ENCODE measurements at regions not wholly inside any gene's neighbourhood (a gene's known extent, or its start where the extent isn't known, plus 50 kb on each side); places are given as distances from the start of the nearest gene placed in this dataset.

- TF ChIP-seq, protein P1, sequence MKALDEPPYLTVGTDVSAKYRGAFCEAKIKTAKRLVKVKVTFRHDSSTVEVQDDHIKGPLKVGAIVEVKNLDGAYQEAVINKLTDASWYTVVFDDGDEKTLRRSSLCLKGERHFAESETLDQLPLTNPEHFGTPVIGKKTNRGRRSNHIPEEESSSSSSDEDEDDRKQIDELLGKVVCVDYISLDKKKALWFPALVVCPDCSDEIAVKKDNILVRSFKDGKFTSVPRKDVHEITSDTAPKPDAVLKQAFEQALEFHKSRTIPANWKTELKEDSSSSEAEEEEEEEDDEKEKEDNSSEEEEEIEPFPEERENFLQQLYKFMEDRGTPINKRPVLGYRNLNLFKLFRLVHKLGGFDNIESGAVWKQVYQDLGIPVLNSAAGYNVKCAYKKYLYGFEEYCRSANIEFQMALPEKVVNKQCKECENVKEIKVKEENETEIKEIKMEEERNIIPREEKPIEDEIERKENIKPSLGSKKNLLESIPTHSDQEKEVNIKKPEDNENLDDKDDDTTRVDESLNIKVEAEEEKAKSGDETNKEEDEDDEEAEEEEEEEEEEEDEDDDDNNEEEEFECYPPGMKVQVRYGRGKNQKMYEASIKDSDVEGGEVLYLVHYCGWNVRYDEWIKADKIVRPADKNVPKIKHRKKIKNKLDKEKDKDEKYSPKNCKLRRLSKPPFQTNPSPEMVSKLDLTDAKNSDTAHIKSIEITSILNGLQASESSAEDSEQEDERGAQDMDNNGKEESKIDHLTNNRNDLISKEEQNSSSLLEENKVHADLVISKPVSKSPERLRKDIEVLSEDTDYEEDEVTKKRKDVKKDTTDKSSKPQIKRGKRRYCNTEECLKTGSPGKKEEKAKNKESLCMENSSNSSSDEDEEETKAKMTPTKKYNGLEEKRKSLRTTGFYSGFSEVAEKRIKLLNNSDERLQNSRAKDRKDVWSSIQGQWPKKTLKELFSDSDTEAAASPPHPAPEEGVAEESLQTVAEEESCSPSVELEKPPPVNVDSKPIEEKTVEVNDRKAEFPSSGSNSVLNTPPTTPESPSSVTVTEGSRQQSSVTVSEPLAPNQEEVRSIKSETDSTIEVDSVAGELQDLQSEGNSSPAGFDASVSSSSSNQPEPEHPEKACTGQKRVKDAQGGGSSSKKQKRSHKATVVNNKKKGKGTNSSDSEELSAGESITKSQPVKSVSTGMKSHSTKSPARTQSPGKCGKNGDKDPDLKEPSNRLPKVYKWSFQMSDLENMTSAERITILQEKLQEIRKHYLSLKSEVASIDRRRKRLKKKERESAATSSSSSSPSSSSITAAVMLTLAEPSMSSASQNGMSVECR (CRISPR knock-in tag; IDR thresholded peaks at IDR 0.05; ENCODE audit: borderline replicate concordance), result no peak
- no peak for TF ChIP-seq TP53 (CRISPR knock-in tag; IDR thresholded peaks at IDR 0.05)
- TF ChIP-seq ZNF671 (CRISPR knock-in tag; IDR thresholded peaks at IDR 0.05), result no peak
- TF ChIP-seq ELF4 (CRISPR knock-in tag; IDR thresholded peaks at IDR 0.05; ENCODE audit: low read depth), result no peak
- TF ChIP-seq CREM (CRISPR knock-in tag; IDR thresholded peaks at IDR 0.05), result no peak
- TF ChIP-seq HMGA2 (CRISPR knock-in tag; IDR thresholded peaks at IDR 0.05), result no peak
- TF ChIP-seq STAT6 (CRISPR knock-in tag; conservative IDR thresholded peaks at IDR 0.05; ENCODE audit: low read depth), result no peak
Observed at GRCh38 chr4:92232566-92232965, 71.2 kb upstream of the GRID2 start (continued).

- peaks cover 90% of the 10 kb centered on the region for H3K27me3 Mint-ChIP-seq (ENCODE audit: low read depth)
- peaks cover 14% of the 10 kb centered on the region for H3K4me1 Mint-ChIP-seq
- peaks cover 4% of the 10 kb centered on the region for H3K36me3 Mint-ChIP-seq
- ChIA-PET CTCF (no interaction called here), POLR2A (no interaction called here)
- DNase-seq (ENCODE audit: low spot score) (no peak), ATAC-seq (no peak)
- TF ChIP-seq, protein P2, sequence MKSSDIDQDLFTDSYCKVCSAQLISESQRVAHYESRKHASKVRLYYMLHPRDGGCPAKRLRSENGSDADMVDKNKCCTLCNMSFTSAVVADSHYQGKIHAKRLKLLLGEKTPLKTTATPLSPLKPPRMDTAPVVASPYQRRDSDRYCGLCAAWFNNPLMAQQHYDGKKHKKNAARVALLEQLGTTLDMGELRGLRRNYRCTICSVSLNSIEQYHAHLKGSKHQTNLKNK (CRISPR knock-in tag; IDR thresholded peaks at IDR 0.05), result no peak
- no peak for TF ChIP-seq TP53 (CRISPR knock-in tag; IDR thresholded peaks at IDR 0.05)
- TF ChIP-seq, protein P3, sequence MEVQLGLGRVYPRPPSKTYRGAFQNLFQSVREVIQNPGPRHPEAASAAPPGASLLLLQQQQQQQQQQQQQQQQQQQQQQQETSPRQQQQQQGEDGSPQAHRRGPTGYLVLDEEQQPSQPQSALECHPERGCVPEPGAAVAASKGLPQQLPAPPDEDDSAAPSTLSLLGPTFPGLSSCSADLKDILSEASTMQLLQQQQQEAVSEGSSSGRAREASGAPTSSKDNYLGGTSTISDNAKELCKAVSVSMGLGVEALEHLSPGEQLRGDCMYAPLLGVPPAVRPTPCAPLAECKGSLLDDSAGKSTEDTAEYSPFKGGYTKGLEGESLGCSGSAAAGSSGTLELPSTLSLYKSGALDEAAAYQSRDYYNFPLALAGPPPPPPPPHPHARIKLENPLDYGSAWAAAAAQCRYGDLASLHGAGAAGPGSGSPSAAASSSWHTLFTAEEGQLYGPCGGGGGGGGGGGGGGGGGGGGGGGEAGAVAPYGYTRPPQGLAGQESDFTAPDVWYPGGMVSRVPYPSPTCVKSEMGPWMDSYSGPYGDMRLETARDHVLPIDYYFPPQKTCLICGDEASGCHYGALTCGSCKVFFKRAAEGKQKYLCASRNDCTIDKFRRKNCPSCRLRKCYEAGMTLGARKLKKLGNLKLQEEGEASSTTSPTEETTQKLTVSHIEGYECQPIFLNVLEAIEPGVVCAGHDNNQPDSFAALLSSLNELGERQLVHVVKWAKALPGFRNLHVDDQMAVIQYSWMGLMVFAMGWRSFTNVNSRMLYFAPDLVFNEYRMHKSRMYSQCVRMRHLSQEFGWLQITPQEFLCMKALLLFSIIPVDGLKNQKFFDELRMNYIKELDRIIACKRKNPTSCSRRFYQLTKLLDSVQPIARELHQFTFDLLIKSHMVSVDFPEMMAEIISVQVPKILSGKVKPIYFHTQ (CRISPR knock-in tag; IDR thresholded peaks at IDR 0.05), result no peak
- no peak for TF ChIP-seq NFYB (CRISPR knock-in tag; conservative IDR thresholded peaks at IDR 0.05; ENCODE audit: low read depth)
- TF ChIP-seq ZNF317 (CRISPR knock-in tag; IDR thresholded peaks at IDR 0.05; ENCODE audit: borderline replicate concordance, low read depth), result no peak
- TF ChIP-seq ATF1 (CRISPR knock-in tag; IDR thresholded peaks at IDR 0.05), result no peak
- TF ChIP-seq TEAD1 (CRISPR knock-in tag; IDR thresholded peaks at IDR 0.05), result no peak
- TF ChIP-seq NR2C2 (CRISPR knock-in tag; IDR thresholded peaks at IDR 0.05), result no peak
- H3K9me3 Mint-ChIP-seq, result peaks cover 5% of the 10 kb centered on the region
- H3K27ac Mint-ChIP-seq, result no peak overlapping the region
- no peak overlapping the region for H3K4me3 Mint-ChIP-seq
Observed at GRCh38 chr4:92234393-92235176, 69.2 kb upstream of the GRID2 start.
